HEK293T (cell line): ENCODE measurements at regions not wholly inside any gene's neighbourhood (a gene's known extent, or its start where the extent isn't known, plus 50 kb on each side); places are given as distances from the start of the nearest gene placed in this dataset.

Experiments used
- ARNT ChIP-seq: fragments of 450-650 bp; IDR thresholded peaks from 2 replicates; pipeline ENCODE4 v1.6.1; 2017; ENCODE audit warnings: mild to moderate bottlenecking
- BHLHE40 ChIP-seq: fragments of 450-650 bp; IDR thresholded peaks from 2 replicates; pipeline ENCODE4 v1.6.1; 2016; ENCODE audit warnings: mild to moderate bottlenecking, moderate library complexity, borderline replicate concordance
- CTBP1 ChIP-seq: fragments of 450-650 bp; IDR thresholded peaks from 2 replicates; pipeline ENCODE4 v1.6.1; 2016; ENCODE audit warnings: borderline replicate concordance
- FOXA1 ChIP-seq: fragments of 450-650 bp; IDR thresholded peaks from 2 replicates; pipeline ENCODE4 v1.6.1; 2016; ENCODE audit warnings: mild to moderate bottlenecking
- FOXM1 ChIP-seq: fragments of 450-650 bp; IDR thresholded peaks from 2 replicates; pipeline ENCODE4 v1.6.1; 2017; ENCODE audit warnings: mild to moderate bottlenecking, borderline replicate concordance
- HDGF ChIP-seq: fragments of 450-650 bp; IDR thresholded peaks from 2 replicates; pipeline ENCODE4 v1.6.1; 2017; ENCODE audit warnings: antibody characterized with exemption, borderline replicate concordance
- L3MBTL2 ChIP-seq: fragments of 450-650 bp; conservative IDR thresholded peaks from 2 replicates; pipeline ENCODE4 v1.6.1; 2016; ENCODE audit warnings: mild to moderate bottlenecking
- LEF1 ChIP-seq: fragments of 450-650 bp; IDR thresholded peaks from 2 replicates; pipeline ENCODE4 v1.6.1; 2017; ENCODE audit warnings: mild to moderate bottlenecking, borderline replicate concordance
- NFRKB ChIP-seq: fragments of 450-650 bp; IDR thresholded peaks from 2 replicates; pipeline ENCODE4 v1.6.1; 2016; ENCODE audit warnings: mild to moderate bottlenecking, moderate library complexity
- PKNOX1 ChIP-seq: fragments of 450-650 bp; IDR thresholded peaks from 2 replicates; pipeline ENCODE4 v1.6.1; 2016
- SP1 ChIP-seq: fragments of 450-650 bp; IDR thresholded peaks from 2 replicates; pipeline ENCODE4 v1.6.1; 2017
- SUZ12 ChIP-seq: fragments of 450-650 bp; IDR thresholded peaks from 2 replicates; pipeline ENCODE4 v1.6.1; 2016; ENCODE audit warnings: mild to moderate bottlenecking
- TARDBP ChIP-seq: fragments of 450-650 bp; IDR thresholded peaks from 2 replicates; pipeline ENCODE4 v1.6.1; 2016

- TF ChIP-seq HDGF (no peak), LEF1 (no peak), FOXM1 (no peak), SP1 (no peak), NFRKB (no peak), ARNT (no peak), L3MBTL2 (no peak), PKNOX1 (no peak), SUZ12 (no peak), BHLHE40 (no peak), CTBP1 (no peak), TARDBP (no peak), FOXA1 (no peak)
Observed at GRCh38 chr6:98203170-98203806, 631.1 kb upstream of the POU3F2 start.
